OCI-M2 (cell line): ENCODE measurements at regions not wholly inside any gene's neighbourhood (a gene's known extent, or its start where the extent isn't known, plus 50 kb on each side); places are given as distances from the start of the nearest gene placed in this dataset.
"Not testable (repeated sequence)": the region's sequence is repeated elsewhere in the genome, so short reads cannot be mapped to it uniquely, and the experiment has no call there.

Experiments used
- DNase-seq: peaks from one replicate; lab custom pipeline; 2025; ENCODE audit not compliant: unreplicated experiment; lab: John Stamatoyannopoulos, UW

DNA sequence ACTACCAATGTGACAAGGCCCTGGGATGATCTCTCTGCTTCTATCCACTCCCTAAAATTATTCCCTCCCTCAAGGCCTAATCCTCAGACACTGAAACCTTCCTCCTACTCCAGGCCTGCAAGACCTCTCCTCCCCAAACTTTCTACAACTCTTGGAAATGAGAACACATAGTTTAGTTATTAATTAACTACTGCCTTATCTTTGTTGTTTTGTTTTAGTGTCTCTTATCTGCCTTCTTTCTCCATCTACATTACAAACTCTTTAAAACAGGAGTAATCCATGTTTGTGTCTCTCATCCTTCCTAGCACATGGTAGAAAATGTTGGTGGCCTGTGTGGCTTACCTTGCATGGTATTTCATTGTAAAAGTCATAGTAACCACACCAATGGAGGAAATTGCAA is 139.9 kb upstream of the G2E3 start:
- DNase-seq = no peak

DNA sequence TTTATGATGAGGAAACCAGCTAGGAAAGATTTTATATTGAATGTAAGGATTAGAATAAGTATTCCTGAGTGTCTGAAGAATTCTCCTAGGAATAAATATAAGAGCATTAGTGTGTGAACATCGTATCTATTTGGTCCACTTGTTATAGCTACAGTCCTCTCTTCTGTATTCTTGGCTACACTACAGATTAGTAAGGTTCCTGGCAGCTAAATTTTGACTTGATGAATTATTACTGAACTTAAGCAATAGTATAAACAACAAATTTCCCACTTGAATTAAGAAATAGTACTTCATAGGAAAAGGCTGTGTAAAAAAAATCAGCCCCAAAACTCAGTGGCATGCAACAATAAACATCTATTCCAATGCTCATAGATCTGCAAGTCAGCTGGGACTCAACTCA is 138.4 kb upstream of the G2E3 start:
- no peak for DNase-seq

DNA sequence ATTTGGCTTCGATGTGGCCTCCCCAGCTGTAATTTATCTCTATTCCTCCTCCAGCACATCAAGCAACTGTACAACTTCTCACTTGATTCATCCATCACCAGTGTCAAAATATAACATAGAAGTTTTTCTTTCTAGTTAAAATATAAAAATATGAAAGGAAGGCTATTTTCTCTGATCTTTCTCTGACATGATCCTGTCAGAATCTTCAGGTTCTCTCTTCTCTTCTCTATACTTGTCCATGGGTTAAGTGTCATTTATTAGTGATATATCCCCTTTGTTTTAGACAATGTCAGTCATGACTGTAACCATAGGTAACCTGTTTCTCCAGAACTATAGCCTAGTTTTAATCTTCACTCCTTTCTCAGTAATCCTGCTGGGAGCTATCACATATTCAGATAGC is 132.5 kb upstream of the G2E3 start:
- DNase-seq = no peak

DNA sequence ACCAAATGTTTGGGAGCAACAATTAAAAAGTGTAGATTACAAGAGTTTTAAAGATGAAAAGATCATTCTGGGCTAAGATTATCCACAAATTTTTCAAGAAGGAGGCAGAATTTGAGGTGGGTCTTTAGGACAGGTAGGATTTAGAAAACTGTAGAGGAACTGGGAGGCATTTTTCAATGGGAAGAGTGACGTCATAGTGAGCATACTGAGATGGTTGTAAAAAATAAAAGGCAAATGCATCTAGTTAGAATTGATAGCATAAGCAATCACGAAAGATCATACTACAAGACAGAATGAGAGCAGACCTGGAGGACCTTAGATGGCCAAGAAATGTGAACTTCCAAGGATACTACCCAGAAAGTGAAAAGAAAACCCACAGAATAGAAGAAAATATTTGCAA is 131.6 kb upstream of the G2E3 start:
- DNase-seq = no peak

DNA sequence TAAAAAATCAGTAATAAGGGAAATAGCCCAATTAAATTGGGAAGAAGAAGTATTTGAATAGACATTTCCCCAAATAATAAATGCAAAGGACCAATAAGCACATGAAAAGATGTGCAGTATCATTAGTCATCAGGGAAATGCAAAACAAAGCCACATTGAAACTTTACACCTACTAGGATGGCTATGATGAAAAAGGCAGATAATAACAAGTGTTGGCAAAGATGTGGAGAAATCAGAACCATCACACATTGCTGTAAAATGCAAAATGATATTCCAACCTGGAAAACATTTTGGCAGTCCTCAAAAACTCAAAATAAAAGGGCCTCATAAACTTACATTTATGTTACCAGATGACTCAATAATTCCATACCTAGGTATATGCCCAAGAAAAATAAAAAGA is 131.1 kb upstream of the G2E3 start:
- no peak for DNase-seq

DNA sequence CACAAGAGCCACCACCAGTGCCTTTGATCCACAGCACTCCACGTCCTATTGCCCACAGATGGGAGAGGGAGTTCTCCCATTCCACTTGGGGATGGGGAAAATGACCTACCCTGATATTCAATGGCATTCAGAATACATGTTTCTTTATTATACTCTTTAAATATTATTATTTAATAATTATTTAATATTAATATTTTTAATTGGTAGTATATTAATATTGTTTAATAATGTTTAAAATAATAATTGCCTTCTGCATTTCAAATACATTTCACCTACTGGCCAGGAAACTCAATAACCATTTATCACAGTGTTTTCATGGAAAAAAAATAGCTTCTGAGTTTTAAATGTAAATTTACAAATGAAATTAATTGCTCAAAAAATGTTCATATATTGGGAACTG is 127.4 kb upstream of the G2E3 start:
- no peak for DNase-seq

DNA sequence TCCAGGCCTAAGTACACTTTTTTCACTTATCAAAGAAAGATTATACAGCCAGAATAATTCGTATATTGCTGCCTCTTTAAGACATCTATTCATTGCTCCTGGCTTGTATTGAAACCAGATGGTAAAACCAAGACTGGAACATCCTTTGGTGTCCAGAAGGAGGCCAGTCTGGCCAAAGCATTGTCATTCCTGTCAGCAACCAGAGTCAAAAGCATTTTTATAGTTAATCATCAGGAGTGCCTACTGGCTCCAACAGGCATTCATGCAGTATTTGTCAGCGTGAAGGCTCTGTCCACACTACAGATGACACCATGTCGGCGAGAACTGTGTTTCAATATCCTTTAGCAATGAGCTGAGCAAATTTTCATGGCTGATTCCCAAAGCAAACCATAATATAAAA is 118.0 kb upstream of the G2E3 start:
- no peak for DNase-seq

DNA sequence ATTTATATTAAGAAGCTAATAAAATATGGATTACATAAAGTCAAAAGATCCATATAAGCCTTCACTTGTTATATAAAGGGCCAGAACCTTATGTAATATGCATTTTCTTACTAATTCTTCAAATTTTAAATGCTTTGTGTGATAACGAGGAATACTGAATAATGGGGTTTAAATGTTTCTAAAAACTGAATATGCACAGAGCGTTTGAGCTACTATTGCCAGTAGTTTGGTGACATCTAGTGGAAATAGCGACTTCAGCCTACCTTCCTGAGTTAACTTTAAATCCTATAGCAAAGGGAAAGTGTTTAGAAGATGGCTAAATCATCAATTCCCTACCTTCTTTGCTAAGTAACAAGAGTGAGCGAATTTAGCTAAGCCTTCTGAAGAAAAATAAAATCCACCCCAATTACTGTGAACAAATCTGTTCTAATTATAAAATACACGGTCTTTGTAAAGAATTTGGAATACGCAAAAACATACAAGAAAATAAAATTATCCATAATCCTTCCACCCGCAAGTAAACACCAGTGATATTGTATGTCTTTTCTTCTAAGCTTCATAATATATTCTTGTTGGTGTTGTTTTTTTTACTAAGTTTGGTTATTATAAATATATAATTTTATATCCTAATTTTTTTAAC is 115.5 kb upstream of the G2E3 start:
- DNase-seq = peak; percentile 21

DNA sequence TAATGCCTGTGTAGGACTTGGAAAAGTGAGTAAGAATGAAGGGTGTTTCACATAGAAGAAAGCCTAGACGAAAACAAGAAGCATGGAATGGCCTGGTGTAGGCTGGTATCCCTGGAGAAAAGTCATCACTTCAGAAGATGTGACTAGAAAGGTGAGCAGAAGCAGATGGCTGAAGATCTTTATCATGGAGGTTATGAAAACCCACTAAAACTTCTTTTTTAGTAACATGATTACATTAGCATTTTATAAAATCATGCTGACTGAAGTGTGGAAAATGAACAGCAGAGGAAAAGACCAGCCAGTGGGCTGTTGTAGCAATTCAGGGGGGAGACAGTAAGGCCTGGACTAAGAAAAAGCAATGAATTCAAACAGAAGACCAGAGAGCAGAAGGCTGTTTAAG is 114.5 kb upstream of the G2E3 start:
- DNase-seq = no peak

DNA sequence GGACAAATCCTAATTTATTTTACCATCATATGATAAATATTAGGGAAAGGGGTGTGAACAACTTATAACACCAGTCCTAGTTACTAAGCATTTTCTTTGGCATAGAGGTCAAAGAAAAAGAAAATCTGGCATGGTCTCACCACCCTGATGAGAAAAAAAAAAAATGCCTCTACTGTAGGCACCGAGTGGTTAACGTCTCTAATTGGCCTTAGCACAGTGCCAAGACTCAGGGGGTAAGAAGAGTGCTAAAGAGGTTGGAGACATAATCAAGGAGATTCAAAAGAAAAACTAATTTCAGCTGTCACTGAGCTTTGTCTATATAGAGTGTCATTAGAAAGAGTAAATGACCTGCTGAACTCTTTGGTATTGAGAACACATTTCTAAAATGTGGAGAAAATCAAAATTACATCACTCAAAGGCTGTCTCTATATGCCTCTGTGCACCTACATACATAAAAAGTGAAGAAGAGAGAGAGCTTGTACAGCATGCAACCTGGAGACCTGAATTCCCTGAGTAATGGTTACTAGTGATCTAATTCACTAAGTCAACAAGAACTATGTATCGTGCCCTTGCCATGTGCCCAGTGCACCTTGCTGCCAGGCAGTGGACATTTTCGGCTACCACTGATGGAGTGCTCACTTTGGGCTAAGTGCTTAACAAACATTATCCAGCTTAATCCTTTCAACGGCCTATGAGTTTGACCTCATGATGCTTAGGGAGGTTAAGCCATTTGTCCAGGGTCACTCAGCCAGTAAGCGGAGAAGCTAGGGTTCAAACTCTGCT is 113.8 kb upstream of the G2E3 start:
- no peak for DNase-seq

DNA sequence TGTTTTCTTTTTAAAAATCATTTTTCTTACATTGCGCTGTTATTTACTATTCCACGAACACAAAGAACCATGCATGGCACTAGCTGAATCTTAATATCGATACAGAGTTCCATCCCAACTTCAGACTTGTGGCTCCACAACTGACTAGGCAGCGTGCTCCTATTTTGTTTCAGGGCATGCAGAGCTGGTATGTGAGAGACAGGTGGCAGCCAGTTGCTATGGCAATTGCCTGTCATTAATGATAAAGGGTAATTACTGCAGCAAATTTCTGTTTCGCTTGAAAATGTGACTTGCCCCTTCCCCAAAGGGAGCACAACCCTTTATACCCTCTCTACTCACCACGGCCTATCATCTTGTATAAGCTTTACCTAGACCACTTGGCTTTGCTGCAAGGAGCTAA is 113.1 kb upstream of the G2E3 start:
- no peak for DNase-seq

DNA sequence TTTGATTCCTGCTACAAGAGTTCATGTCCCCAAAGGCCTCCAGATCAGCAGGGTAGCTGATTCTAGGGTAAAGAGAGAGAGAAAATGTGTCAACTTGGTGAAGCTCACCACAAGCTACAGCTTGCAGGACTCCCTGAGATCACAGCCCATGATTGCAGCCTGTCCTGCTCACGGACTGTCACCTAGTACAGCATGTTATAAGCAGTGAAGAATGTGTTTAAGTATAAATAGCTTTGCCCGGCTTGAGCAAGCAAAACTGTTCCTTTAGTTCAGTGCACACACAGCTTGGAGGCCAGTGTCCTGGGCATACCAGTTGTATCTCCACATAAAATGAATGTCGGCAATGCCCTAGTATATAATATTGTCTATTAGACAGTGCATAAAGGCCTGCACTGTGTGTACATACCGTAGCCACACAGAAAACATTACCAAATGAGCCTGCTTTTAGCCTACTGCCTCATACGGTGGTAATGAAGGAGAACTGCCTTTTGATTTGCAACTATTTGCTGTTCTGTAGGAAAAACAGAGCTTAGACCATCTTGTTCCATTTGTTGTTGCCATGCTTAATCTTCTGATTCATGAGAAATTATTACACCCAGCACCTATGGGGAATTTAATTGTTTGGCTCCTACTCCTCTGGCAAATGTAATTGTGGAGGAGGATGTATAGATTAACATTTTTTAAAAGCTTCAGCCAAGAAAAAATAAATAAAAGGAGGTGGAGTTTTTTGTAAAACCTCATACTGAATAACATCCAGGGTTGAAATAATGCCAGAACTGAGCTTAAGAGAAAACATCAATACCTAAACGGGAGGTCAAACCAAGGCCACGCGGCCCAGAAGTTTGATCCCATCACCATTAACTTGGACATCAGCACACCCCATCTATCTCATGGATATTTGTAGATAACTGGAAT is 108.1 kb upstream of the G2E3 start:
- no peak for DNase-seq

DNA sequence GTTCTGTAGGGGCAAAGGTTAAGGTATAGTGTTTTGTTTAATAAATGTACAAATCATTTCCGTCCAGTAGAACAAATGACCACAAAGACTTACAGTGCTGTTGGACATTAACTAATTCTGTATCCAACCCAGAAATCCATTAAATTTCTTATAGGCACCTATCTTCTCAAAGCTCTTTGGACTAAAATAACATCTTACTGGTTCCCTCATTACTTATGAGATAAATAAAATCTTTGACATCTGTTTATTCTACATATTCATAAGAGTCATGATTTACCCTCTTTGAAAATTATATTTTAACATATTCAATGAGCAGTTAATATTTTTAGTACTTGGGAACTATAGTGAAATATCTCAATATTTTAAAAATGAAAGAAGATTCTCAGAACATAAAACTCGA is 102.7 kb upstream of the G2E3 start:
- DNase-seq = no peak

DNA sequence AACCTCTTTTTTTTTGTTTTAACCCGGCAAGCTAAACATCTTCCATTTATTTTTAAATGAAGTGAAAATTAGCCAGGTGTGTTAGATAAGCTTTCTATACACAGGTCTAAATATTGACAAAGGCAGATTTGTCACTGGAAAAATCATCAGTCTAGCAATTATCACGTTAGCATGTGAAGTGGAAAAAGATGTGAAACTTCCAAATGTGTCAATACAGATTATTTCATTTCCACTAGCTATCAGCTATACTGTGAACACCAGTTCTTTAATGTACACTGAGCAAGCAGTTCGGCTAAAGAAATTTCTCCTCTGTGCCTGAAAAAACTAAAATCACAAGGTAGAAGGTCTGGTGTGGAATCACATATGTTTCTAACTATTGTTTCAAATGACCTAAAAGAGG is 96.6 kb upstream of the G2E3 start:
- DNase-seq = no peak

DNA sequence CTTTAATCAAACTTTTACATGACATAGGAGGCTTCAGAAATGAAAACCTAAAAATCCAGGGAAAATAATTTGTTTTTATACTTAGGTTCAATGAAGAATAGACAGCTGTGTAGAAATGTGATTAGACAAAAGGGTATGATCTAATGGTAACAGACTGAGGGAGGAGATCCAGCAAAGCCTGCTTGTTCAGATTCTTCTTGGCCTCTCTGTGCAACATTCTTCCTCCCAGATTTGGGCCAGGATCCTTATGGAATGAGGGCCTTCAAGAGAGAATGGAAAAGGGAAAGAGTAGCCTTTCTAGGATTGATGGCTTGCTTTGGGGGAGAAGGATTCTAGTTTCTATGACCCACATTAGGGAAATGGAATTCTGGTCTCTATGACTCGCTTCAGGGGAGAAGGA is 94.5 kb upstream of the G2E3 start:
- DNase-seq = no peak

DNA sequence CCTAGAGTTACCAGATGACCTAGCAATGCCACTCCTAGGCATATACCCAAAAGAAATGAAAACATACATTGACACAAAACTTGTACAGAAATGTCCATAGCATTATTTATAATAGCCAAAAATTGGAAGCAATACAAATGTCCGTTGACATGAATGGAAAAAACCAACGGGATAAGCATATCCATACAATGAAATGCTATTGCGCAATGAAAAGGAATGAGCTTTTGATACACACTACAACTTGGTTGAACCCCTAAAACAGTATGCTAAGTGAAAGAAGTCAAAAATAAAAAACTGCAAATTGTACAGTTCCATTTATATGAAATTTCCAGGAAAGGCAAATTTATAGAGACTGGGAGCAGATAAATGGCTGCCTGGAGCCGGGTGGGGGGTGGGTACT is 90.6 kb upstream of the G2E3 start:
- DNase-seq = no peak

DNA sequence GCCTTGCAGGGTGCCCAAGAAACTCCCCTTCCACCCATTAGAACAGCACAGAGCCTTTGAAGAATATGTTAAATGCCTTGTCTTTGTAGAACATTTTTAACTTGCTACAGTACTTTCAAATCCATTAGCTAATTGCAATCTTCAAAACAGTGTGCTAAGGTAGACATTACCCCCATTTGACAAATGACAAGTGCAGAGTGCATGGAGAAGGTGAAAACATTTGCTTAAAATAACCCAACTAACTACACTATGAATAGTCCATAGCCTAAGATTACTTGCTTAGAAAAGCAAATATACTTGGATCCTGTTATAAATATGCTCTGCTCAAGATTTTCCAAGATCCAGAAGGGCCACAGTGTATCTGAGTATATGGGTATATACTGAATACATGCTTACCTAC is 87.0 kb upstream of the G2E3 start:
- no peak for DNase-seq

DNA sequence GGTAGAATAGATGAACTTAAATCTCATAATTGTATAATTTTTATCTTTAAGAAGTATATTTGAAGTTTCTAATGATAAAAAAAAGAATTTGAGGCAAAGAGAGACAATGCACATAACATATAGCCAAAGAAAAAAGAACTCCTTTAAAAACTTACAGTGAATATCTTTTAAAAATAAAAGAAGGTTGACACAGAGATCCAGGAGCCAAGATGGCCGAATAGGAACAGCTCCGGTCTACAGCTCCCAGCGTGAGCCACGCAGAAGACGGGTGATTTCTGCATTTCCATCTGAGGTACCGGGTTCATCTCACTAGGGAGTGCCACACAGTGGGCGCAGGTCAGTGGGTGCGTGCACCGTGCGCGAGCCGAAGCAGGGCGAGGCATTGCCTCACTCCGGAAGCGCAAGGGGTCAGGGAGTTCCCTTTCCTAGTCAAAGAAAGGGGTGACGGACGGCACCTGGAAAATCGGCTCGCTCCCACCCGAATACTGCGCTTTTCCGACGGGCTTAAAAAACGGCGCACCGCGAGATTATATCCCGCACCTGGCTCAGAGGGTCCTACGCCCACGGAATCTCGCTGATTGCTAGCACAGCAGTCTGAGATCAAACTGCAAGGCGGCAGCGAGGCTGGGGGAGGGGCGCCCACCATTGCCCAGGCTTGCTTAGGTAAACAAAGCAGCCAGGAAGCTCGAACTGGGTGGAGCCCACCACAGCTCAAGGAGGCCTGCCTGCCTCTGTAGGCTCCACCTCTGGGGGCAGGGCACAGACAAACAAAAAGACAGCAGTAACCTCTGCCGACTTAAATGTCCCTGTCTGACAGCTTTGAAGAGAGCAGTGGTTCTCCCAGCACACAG is 84.9 kb upstream of the G2E3 start:
- not testable (repeated sequence) for DNase-seq

DNA sequence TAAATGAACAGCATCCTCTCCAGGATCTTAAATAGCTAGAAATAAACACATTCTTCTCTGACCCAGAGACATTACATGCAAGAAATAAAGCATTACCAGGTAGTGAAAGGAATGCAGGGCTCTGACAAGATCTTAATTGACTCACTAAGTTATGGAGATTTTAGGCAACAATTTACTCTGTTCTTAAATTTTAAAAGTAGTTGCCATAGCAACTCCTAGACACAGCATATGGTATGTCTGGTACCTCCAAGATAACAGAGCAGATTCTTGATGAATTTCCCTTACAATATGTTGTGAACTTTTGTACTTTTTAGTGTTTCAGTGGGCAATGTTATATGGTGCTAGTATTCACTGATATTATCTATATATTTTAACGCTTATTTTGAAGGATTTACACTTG is 76.7 kb upstream of the G2E3 start:
- no peak for DNase-seq

DNA sequence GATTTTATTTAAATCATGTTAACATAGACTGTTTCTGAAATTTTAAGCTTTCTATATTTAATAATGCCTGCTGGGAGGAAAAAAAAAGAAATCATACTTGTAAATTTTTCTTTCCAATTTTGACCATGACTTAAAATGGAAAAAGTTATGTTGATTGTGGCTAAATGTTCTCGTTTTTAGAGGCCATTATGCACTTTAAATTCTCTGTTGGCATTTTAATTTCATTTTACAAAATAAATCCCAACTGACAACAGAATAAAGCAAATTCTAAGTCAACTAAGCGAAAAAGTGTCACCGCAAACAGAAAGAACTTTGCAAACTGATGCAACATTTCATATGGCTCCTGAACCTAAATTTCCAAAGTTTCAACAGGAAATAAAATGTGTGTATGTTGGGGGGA is 74.8 kb upstream of the G2E3 start:
- DNase-seq = no peak

DNA sequence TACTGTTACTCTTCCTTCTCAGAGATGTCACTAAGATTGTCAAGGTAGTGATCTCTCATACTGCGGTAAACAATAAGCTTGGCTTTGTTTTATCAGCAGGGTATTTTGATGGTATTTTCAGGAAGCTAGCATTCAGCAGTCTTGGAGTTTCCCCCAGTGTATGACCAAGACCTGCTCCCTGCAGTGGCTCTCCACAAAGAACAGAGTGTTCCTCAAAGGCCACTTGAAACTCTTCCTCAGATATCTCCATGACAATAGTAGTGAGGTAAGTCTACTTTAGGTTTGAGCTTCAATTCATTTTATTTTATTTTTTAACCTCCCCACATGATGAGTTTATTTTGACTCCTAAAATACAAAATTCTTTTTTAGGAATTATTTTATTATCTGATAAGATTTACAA is 74.0 kb upstream of the G2E3 start:
- no peak for DNase-seq
